Breast epithelium (tissue), 4 donors: ENCODE measurements at regions not wholly inside any gene's neighbourhood (a gene's known extent, or its start where the extent isn't known, plus 50 kb on each side); places are given as distances from the start of the nearest gene placed in this dataset.

Experiments used
- DNase-seq, 2 donors: peaks; one replicate each; pipeline ENCODE4 v3.0.0-alpha.2; 2019; ENCODE audit warnings: low spot score in 2 of 2
- H3K27ac ChIP-seq, 2 donors: fragments of 200-600 bp; sonication (generic) in 1 of 2; one replicate each; pipeline ENCODE4 v1.5.1; 2016 to 2019; ENCODE audit warnings: mild to moderate bottlenecking in 1 of 2
- H3K27me3 ChIP-seq, 2 donors: fragments of 200-600 bp; sonication (generic) in 1 of 2; one replicate each; pipeline versions ENCODE4 v1.5.1 to v1.6.0; 2017 to 2019; ENCODE audit warnings: control low read depth in 1 of 2, mild to moderate bottlenecking in 1 of 2
- H3K36me3 ChIP-seq: fragments of 200-600 bp; one replicate; pipeline ENCODE4 v1.5.1; 2019
- H3K4me1 ChIP-seq, 2 donors: fragments of 200-600 bp; sonication (generic); one replicate each; pipeline ENCODE4 v1.5.1; 2016 to 2019; ENCODE audit warnings: control low read depth in 1 of 2
- H3K4me3 ChIP-seq, 3 donors: fragments of 200-600 bp; sonication (generic); 1 replicate in 2 of 3; 2 replicates in 1 of 3; pipeline ENCODE4 v1.5.1; 2016 to 2019; ENCODE audit warnings: mild to moderate bottlenecking in 3 of 3, moderate library complexity in 2 of 3
- H3K9me3 ChIP-seq, 2 donors: fragments of 200-600 bp; sonication (generic) in 1 of 2; one replicate each; pipeline ENCODE4 v1.5.1; 2016 to 2019; ENCODE audit warnings: control low read depth in 1 of 2
- CTCF ChIP-seq, 3 donors: fragments of 450-650 bp; IDR thresholded peaks; one replicate each; pipeline ENCODE4 v1.5.1; 2016 to 2017; ENCODE audit warnings: antibody characterized with exemption in 3 of 3, mild to moderate bottlenecking in 3 of 3, moderate library complexity in 3 of 3
- POLR2A ChIP-seq: fragments of 450-650 bp; IDR thresholded peaks from one replicate; pipeline ENCODE4 v1.6.1; 2016; ENCODE audit warnings: antibody characterized with exemption, mild to moderate bottlenecking, moderate library complexity
- POLR2AphosphoS5 ChIP-seq, 3 donors: sonication (generic); formaldehyde crosslinking; IDR thresholded peaks; one replicate each; pipeline ENCODE4 v1.6.1; 2017; ENCODE audit warnings: antibody characterized with exemption in 3 of 3
- intact Hi-C: fragments of 100-400 bp; cut with DNase I; formaldehyde crosslinking; loops from one replicate; pipeline ENCODE4 v1.15.1; 2023; ENCODE audit warnings: low total_unique reads

GRCh38 chr12:107251288-107251687 lies 157.9 kb upstream of the CRY1 start:
- intact Hi-C loops: no loop called here
- no peaks in the 10 kb centered on the region for H3K9me3 ChIP-seq
- DNase-seq: no peak

GRCh38 chr12:107253361-107253760 lies 160.0 kb upstream of the CRY1 start:
- intact Hi-C loops: no loop called here
- no peaks in the 10 kb centered on the region for H3K36me3 ChIP-seq
- H3K4me1 ChIP-seq: no peaks in the 10 kb centered on the region
- no peak overlapping the region for H3K4me3 ChIP-seq
- no peak overlapping the region for H3K27ac ChIP-seq
- DNase-seq: no peak
- TF ChIP-seq CTCF (IDR thresholded peaks at IDR 0.05): no peak
- TF ChIP-seq POLR2A: no peak
- no peaks in the 10 kb centered on the region for H3K9me3 ChIP-seq
- H3K27me3 ChIP-seq: no peaks in the 10 kb centered on the region

More at GRCh38 chr12:107251288-107251687, 157.9 kb upstream of the CRY1 start:
- H3K36me3 ChIP-seq: no peaks in the 10 kb centered on the region
- H3K4me1 ChIP-seq: no peaks in the 10 kb centered on the region
- H3K27ac ChIP-seq: no peak overlapping the region
- no peak for TF ChIP-seq POLR2A
- no peak for TF ChIP-seq CTCF (IDR thresholded peaks at IDR 0.05)
- TF ChIP-seq POLR2AphosphoS5 (IDR thresholded peaks at IDR 0.05): no peak
- H3K4me3 ChIP-seq: no peak overlapping the region
- no peaks in the 10 kb centered on the region for H3K27me3 ChIP-seq

GRCh38 chr12:107254258-107254856 lies 161.0 kb upstream of the CRY1 start:
- no peak overlapping the region for H3K4me3 ChIP-seq
- no peaks in the 10 kb centered on the region for H3K36me3 ChIP-seq
- H3K9me3 ChIP-seq: no peaks in the 10 kb centered on the region
- no peak for DNase-seq
- H3K4me1 ChIP-seq: no peaks in the 10 kb centered on the region
- intact Hi-C loops: no loop called here
- no peak for TF ChIP-seq POLR2A
- TF ChIP-seq CTCF (IDR thresholded peaks at IDR 0.05): no peak
- no peak for TF ChIP-seq POLR2AphosphoS5 (IDR thresholded peaks at IDR 0.05)
- no peak overlapping the region for H3K27ac ChIP-seq
- H3K27me3 ChIP-seq: no peaks in the 10 kb centered on the region

GRCh38 chr12:107258780-107259179 lies 165.4 kb upstream of the CRY1 start:
- H3K4me1 ChIP-seq: no peaks in the 10 kb centered on the region
- no peak for DNase-seq
- peaks cover 4 to 7% of the 10 kb centered on the region in 2 donors for H3K9me3 ChIP-seq
- intact Hi-C loops: no loop called here
- H3K27me3 ChIP-seq: peaks cover 0 to 4% of the 10 kb centered on the region in 2 donors
- no peaks in the 10 kb centered on the region for H3K36me3 ChIP-seq
- H3K27ac ChIP-seq: no peak overlapping the region
- no peak overlapping the region for H3K4me3 ChIP-seq
- TF ChIP-seq POLR2A (no peak), POLR2AphosphoS5 (IDR thresholded peaks at IDR 0.05) (no peak), CTCF (IDR thresholded peaks at IDR 0.05) (no peak)

GRCh38 chr12:107263980-107264379 lies 170.6 kb upstream of the CRY1 start:
- Histone ChIP-seq H3K4me3 (no peak overlapping the region), H3K4me1 (no peaks in the 10 kb centered on the region), H3K36me3 (no peaks in the 10 kb centered on the region), H3K27me3 (peaks cover 0 to 4% of the 10 kb centered on the region in 2 donors), H3K9me3 (peaks cover 4 to 10% of the 10 kb centered on the region in 2 donors), H3K27ac (no peak overlapping the region)
- intact Hi-C loops: no loop called here
- DNase-seq: no peak
- TF ChIP-seq POLR2AphosphoS5 (IDR thresholded peaks at IDR 0.05): no peak
- no peak for TF ChIP-seq POLR2A
- TF ChIP-seq CTCF (IDR thresholded peaks at IDR 0.05): no peak
